ENCODE measurements at regions not wholly inside any gene's neighbourhood (a gene's known extent, or its start where the extent isn't known, plus 50 kb on each side); places are given as distances from the start of the nearest gene placed in this dataset.

GRCh38 chr5:159439002-159439401 lies 108.7 kb upstream of the IL12B start:
- TF ChIP-seq GATA2 (IDR thresholded peaks at IDR 0.05; ENCODE audit: low read depth, low read length), result no peak
- TF ChIP-seq GATA3 (IDR thresholded peaks at IDR 0.05; ENCODE audit: low read depth, low read length), result no peak

Measured in SH-SY5Y (cell line).